Fibroblast of pulmonary artery (primary cell): ENCODE measurements at regions not wholly inside any gene's neighbourhood (a gene's known extent, or its start where the extent isn't known, plus 50 kb on each side); places are given as distances from the start of the nearest gene placed in this dataset.

Source experiments
- DNase-seq: peaks from one replicate; pipeline ENCODE4 v3.0.0-alpha.2; 2010; ENCODE audit warnings: low read depth
- H3K4me3 ChIP-seq: replicated peaks from 2 replicates; pipeline ENCODE4 v1.5.1; 2011; ENCODE audit warnings: low read depth, mild to moderate bottlenecking, control low read depth, low read length, moderate library complexity
- TF ChIP-seq, protein P1 (sequence below): IDR thresholded peaks from 2 replicates; pipeline ENCODE4 v1.5.1; 2011; ENCODE audit warnings: mild to moderate bottlenecking, control low read depth, low read length, inconsistent platforms; ENCODE audit errors: missing control alignments

DNA sequence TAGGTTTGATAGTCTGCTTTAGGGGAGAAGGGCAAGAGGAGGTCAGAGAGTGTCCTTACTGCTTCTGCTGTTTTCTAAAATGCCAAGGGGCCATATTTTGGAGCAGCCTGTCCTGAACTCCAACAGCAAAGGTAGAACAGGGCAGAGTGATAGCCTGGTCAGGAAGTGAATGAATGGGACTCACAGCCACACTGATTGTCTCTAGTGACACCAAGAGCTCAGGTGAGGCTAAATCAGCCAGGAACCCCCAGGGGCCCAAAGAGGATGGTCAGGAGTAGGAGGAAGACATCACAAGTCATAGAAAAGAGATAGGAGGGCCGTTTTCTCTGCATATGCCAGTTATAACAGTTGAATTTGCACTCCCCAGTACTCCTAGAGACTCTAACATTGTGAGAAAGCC is 97.4 kb upstream of the DUSP10 start:
- no peak for DNase-seq
- TF ChIP-seq, protein P1, sequence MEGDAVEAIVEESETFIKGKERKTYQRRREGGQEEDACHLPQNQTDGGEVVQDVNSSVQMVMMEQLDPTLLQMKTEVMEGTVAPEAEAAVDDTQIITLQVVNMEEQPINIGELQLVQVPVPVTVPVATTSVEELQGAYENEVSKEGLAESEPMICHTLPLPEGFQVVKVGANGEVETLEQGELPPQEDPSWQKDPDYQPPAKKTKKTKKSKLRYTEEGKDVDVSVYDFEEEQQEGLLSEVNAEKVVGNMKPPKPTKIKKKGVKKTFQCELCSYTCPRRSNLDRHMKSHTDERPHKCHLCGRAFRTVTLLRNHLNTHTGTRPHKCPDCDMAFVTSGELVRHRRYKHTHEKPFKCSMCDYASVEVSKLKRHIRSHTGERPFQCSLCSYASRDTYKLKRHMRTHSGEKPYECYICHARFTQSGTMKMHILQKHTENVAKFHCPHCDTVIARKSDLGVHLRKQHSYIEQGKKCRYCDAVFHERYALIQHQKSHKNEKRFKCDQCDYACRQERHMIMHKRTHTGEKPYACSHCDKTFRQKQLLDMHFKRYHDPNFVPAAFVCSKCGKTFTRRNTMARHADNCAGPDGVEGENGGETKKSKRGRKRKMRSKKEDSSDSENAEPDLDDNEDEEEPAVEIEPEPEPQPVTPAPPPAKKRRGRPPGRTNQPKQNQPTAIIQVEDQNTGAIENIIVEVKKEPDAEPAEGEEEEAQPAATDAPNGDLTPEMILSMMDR: no peak
- no peak overlapping the region for H3K4me3 ChIP-seq

- no peak for DNase-seq
- H3K4me3 ChIP-seq: no peak overlapping the region
- TF ChIP-seq, protein P1: no peak
Measured at GRCh38 chr1:221837896-221838295, 96.0 kb upstream of the DUSP10 start.

GRCh38 chr1:221834698-221835513 is 93.0 kb upstream of the DUSP10 start:
- TF ChIP-seq, protein P1: no peak
- no peak for DNase-seq
- no peak overlapping the region for H3K4me3 ChIP-seq

- TF ChIP-seq, protein P1: no peak
- H3K4me3 ChIP-seq: no peak overlapping the region
- no peak for DNase-seq
Measured at GRCh38 chr1:221832617-221833016, 90.7 kb upstream of the DUSP10 start.

DNA sequence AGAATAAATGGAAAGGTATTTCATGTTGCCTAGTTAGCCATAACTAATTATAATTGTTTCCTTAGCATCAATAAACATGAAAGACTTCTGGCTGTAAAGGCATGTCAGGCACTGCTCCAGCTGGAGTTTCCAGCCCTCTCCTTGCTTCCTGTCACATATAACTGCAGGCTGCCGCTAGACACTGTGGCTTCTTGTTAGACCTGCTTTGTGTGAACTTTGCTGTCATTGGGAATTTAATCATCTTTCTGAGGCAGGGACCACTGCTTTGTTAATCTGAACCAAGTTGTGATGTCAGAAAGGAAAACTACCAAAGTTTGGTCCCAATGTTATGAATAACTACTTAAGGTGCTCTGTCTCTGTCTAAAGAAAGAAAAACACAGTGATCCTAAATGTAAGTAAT is 90.3 kb upstream of the DUSP10 start:
- no peak overlapping the region for H3K4me3 ChIP-seq
- DNase-seq: no peak
- TF ChIP-seq, protein P1: no peak

DNA sequence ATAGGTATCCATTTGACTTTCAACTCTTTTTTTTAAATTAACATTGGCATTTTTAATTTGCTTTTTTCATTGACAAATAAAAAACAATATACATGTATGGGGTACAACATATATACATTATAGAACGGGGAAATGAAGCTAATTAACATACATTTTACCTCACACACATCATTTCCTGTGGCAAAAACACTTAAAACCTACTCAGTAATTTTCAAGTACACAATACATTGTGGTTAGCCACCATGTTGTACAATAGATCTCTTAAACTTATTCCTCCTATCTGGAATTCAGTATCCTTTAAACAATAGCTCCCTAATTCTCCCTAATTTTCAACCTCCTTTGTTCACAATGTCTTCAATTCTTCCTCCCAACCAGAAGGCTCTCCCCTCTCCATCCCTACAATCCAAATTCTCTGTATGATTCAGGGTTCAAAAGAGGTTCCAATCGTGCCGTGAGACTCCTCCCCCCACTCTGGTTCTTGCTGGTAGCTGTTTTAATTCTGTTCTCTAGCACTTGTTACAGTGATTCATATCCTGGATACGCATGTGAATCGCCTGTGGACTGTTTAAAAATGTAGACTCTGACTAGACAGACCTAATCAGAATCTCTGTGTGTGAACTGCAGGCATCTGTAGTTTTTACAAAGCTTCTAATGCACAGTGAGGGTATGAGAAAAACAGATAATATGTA is 87.6 kb upstream of the DUSP10 start:
- peak; percentile 89 for DNase-seq
- no peak overlapping the region for H3K4me3 ChIP-seq

More for the DNA sequence above, 87.6 kb upstream of the DUSP10 start:
- TF ChIP-seq, protein P1: no peak
